Osteocyte (in vitro differentiated cells): ENCODE measurements at regions not wholly inside any gene's neighbourhood (a gene's known extent, or its start where the extent isn't known, plus 50 kb on each side); places are given as distances from the start of the nearest gene placed in this dataset.
"Not testable (repeated sequence)": the region's sequence is repeated elsewhere in the genome, so short reads cannot be mapped to it uniquely, and the experiment has no call there.

Source experiments
- DNase-seq: peaks from one replicate; pipeline ENCODE4 v3.0.0; 2021; ENCODE audit warnings: mixed read lengths; ENCODE audit not compliant: unreplicated experiment; ENCODE audit errors: extremely low spot score
- H3K27ac Mint-ChIP-seq: one replicate; pipeline ENCODE4 v1.8.0; 2021; ENCODE audit warnings: mild to moderate bottlenecking, mixed read lengths; ENCODE audit not compliant: unreplicated experiment
- H3K27me3 Mint-ChIP-seq: one replicate; pipeline ENCODE4 v1.8.0; 2021; ENCODE audit warnings: mixed read lengths; ENCODE audit not compliant: unreplicated experiment
- H3K36me3 Mint-ChIP-seq: one replicate; pipeline ENCODE4 v1.8.0; 2021; ENCODE audit warnings: mixed read lengths; ENCODE audit not compliant: unreplicated experiment
- H3K4me1 Mint-ChIP-seq: one replicate; pipeline ENCODE4 v1.8.0; 2021; ENCODE audit warnings: mixed read lengths; ENCODE audit not compliant: unreplicated experiment
- H3K4me3 Mint-ChIP-seq: one replicate; pipeline ENCODE4 v1.8.0; 2021; ENCODE audit warnings: mild to moderate bottlenecking, moderate library complexity, mixed read lengths; ENCODE audit not compliant: unreplicated experiment
- H3K9me3 Mint-ChIP-seq: one replicate; pipeline ENCODE4 v1.8.0; 2021; ENCODE audit warnings: mixed read lengths; ENCODE audit not compliant: unreplicated experiment
- TF ChIP-seq, protein P1 (sequence below): fragments of 200-600 bp; sonication (generic); IDR thresholded peaks from 2 replicates; pipeline ENCODE4 v1.5.0; 2021; ENCODE audit warnings: antibody characterized with exemption, mild to moderate bottlenecking, moderate library complexity

DNA sequence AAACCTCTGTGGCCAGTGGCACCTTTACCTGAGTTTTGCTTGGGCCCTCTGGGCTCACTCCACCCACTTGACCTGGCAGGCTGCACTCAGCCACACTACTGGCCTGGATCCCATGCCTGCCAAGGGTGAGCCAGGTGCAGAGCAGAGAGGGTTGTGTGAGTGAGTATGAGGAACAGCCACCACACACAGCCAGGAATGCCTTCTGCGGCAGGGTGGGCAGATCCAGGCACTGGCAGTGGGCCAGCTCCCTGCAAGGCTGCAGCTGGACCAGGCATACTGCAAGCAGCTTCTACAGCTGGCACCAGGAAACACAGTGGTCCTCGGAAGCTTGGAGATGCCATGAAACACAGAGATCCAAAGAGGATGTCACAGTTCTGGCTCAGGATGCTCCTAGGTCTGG, 570.1 kb upstream of the ACTRT1 start:
- no peak overlapping the region for H3K27ac Mint-ChIP-seq
- no peak overlapping the region for H3K4me3 Mint-ChIP-seq
- H3K27me3 Mint-ChIP-seq: no peaks in the 10 kb centered on the region
- no peak for DNase-seq
- no peaks in the 10 kb centered on the region for H3K36me3 Mint-ChIP-seq
- H3K4me1 Mint-ChIP-seq: no peaks in the 10 kb centered on the region
- TF ChIP-seq, protein P1, sequence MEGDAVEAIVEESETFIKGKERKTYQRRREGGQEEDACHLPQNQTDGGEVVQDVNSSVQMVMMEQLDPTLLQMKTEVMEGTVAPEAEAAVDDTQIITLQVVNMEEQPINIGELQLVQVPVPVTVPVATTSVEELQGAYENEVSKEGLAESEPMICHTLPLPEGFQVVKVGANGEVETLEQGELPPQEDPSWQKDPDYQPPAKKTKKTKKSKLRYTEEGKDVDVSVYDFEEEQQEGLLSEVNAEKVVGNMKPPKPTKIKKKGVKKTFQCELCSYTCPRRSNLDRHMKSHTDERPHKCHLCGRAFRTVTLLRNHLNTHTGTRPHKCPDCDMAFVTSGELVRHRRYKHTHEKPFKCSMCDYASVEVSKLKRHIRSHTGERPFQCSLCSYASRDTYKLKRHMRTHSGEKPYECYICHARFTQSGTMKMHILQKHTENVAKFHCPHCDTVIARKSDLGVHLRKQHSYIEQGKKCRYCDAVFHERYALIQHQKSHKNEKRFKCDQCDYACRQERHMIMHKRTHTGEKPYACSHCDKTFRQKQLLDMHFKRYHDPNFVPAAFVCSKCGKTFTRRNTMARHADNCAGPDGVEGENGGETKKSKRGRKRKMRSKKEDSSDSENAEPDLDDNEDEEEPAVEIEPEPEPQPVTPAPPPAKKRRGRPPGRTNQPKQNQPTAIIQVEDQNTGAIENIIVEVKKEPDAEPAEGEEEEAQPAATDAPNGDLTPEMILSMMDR: no peak
- peaks cover 23% of the 10 kb centered on the region for H3K9me3 Mint-ChIP-seq

DNA sequence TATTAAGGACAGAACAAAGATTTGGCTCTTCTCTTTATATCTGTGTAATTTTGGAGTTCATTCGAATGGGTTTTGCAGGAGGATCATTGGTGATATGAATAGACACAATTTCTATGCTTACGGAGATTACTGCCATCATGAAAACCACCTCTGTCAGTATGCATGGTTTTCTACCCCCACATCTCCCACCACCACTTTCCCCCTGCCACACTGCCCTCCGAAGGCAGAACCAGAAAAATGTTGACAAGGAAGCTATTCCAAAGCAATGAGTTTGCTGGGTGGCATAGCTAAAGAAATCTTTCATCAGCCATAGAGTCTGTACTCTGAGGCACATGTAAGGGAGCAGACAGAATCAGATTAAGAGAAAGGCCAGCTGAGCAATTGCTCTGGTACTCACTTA, 567.3 kb upstream of the ACTRT1 start:
- DNase-seq: no peak
- Mint-ChIP-seq H3K27me3 (no peaks in the 10 kb centered on the region), H3K36me3 (no peaks in the 10 kb centered on the region), H3K4me3 (no peak overlapping the region), H3K27ac (no peak overlapping the region), H3K4me1 (no peaks in the 10 kb centered on the region), H3K9me3 (peaks cover 26% of the 10 kb centered on the region)
- TF ChIP-seq, protein P1: no peak

DNA sequence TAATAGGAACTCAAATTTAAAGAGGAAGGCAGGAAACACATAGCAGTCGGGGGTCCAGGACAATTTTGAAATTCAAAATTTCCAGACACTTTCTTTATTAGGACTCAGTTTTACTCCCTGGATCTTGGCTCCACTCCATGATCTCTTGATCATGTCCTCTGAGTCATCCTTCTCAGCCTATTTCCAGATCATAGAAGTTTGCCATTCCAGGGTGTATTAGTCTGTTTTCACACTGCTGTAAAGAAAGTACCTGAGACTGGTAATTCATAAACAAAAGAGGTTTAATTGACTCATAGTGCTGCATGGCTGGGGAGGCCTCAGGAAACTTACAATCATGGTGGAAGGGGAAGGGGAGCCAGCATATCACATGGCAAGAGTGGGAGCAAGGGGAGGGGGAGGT, 564.7 kb upstream of the ACTRT1 start:
- no peaks in the 10 kb centered on the region for H3K4me1 Mint-ChIP-seq
- no peak overlapping the region for H3K27ac Mint-ChIP-seq
- peaks cover 25% of the 10 kb centered on the region for H3K9me3 Mint-ChIP-seq
- H3K4me3 Mint-ChIP-seq: no peak overlapping the region
- H3K36me3 Mint-ChIP-seq: no peaks in the 10 kb centered on the region
- TF ChIP-seq, protein P1: no peak
- H3K27me3 Mint-ChIP-seq: no peaks in the 10 kb centered on the region
- DNase-seq: no peak

DNA sequence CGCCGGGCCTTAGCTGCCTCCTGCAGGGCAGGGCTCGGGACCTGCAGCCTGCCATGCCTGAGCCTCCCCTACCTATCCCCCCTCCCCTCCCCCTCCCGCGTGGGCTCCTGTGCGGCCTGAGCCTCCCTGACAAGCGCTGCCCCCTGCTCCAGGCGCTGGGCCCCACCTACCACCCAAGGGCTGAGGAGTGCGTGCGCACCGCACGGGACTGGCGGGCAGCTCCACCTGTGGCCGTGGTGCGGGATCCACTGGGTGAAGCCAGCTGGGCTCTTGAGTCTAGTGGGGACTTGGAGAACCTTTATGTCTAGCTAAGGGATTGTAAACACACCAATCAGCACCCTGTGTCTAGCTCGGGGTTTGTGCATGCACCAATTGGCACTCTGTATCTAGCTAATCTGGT, 554.6 kb upstream of the ACTRT1 start:
- not testable (repeated sequence) for H3K4me3 Mint-ChIP-seq, H3K4me1 Mint-ChIP-seq, H3K27me3 Mint-ChIP-seq, H3K36me3 Mint-ChIP-seq, H3K27ac Mint-ChIP-seq, DNase-seq
- peaks cover 36% of the 10 kb centered on the region for H3K9me3 Mint-ChIP-seq

DNA sequence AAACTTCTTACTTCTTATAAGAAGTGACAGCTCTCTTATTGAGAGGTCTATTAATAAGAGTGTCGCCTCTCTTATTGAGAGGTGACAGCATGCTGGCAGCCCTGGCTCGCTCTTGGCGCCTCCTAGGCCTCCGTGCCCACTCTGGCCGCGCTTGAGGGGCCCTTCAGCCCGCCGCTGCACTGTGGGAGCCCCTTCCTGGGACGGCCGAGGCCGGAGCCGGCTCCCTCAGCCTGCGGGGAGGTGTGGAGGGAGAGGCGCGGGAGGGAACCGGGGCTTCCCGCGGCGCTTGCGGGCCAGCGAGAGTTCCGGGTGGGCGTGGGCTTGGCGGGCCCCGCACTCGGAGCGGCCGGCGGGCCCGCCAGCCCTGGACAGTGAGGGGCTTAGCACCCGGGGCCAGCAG, 554.2 kb upstream of the ACTRT1 start:
- H3K9me3 Mint-ChIP-seq: peaks cover 34% of the 10 kb centered on the region
- H3K4me1 Mint-ChIP-seq, H3K4me3 Mint-ChIP-seq, H3K27ac Mint-ChIP-seq, H3K27me3 Mint-ChIP-seq, H3K36me3 Mint-ChIP-seq, DNase-seq: not testable (repeated sequence)

DNA sequence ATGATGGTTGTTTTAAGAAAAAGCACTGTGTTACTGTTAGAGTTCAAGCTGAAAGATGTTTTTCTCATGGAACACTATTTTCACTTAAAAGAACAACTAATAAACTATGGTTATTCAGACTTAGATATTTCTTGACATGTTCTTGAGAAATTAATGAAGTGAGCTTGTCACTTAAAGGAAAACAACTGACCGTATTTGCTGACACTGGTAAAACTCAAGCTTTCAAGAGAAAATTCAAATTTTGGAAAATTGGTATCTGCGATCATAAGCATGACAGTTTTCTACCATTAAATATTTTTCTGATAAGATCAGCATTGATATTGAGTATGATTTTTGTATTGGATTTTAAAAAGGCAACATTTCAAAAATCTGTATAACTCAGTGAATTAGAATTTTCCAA, 549.5 kb upstream of the ACTRT1 start:
- H3K4me3 Mint-ChIP-seq: no peak overlapping the region
- no peaks in the 10 kb centered on the region for H3K36me3 Mint-ChIP-seq
- no peak overlapping the region for H3K27ac Mint-ChIP-seq
- H3K27me3 Mint-ChIP-seq: no peaks in the 10 kb centered on the region
- DNase-seq: no peak
- peaks cover 31% of the 10 kb centered on the region for H3K9me3 Mint-ChIP-seq
- TF ChIP-seq, protein P1: no peak
- no peaks in the 10 kb centered on the region for H3K4me1 Mint-ChIP-seq
